ENCODE measurements at regions not wholly inside any gene's neighbourhood (a gene's known extent, or its start where the extent isn't known, plus 50 kb on each side); places are given as distances from the start of the nearest gene placed in this dataset.
"Not testable (repeated sequence)": the region's sequence is repeated elsewhere in the genome, so short reads cannot be mapped to it uniquely, and the experiment has no call there.

DNA sequence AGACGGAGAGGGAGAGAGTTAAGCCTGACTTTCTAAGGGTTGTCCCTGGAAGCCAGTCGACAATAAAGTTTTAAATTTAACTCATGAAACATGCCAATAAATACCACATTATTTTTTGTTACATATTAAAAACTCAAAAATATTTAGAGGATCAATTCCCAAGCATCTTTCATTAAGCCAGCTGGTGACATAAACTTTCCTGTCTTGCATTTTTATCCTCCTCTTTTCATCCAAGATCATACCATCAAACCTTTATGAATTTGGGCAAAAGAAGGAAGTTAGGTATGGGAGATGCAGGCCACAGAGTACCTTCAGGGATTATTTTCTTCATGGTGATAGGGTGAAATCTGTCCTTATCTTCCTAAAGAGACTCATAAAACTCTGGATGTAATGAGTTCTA lies 178.3 kb upstream of the FBXL17 start:
- no peaks in the 10 kb centered on the region for H3K36me3 ChIP-seq (ENCODE audit: control insufficient read depth in 1 of 2, insufficient read depth in 2 of 2, low read length in 2 of 2)
- no peaks in the 10 kb centered on the region for H3K9me3 ChIP-seq (ENCODE audit: control insufficient read depth in 1 of 2, low read length in 2 of 2)
- H3K9ac ChIP-seq (ENCODE audit: low read depth in 1 of 2, low read length in 2 of 2) = no peak overlapping the region
- no peaks in the 10 kb centered on the region for H3K27me3 ChIP-seq (ENCODE audit: control insufficient read depth in 1 of 2, insufficient read depth in 2 of 2, low read length in 2 of 2)
- H3K27ac ChIP-seq (ENCODE audit: low read depth, low read length) = no peak overlapping the region
- no peaks in the 10 kb centered on the region for H3K4me1 ChIP-seq (ENCODE audit: control insufficient read depth in 1 of 2, insufficient read depth in 2 of 2, low read length in 2 of 2)
- H3K4me3 ChIP-seq (ENCODE audit: low read depth in 1 of 2, low read length in 2 of 2) = no peak overlapping the region

DNA sequence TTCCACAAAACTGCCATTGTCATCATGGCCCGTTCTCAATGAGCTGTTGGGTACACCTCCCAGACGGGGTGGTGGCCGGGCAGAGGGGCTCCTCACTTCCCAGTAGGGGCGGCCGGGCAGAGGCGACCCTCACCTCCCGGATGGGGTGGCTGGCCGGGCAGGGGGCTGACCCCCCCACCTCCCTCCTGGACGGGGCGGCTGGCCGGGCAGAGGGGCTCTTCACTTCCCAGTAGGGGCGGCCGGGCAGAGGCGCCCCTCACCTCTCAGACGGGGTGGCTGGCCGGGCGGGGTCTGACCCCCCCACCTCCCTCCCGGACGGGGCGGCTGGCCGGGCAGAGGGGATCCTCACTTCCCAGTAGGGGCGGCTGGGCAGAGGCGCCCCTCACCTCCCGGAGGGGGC lies 176.9 kb upstream of the FBXL17 start:
- H3K27ac ChIP-seq (ENCODE audit: low read depth, low read length); H3K9me3 ChIP-seq (ENCODE audit: control insufficient read depth in 1 of 2, low read length in 2 of 2); H3K4me3 ChIP-seq (ENCODE audit: low read depth in 1 of 2, low read length in 2 of 2); H3K4me1 ChIP-seq (ENCODE audit: control insufficient read depth in 1 of 2, insufficient read depth in 2 of 2, low read length in 2 of 2); H3K36me3 ChIP-seq (ENCODE audit: control insufficient read depth in 1 of 2, insufficient read depth in 2 of 2, low read length in 2 of 2); H3K9ac ChIP-seq (ENCODE audit: low read depth in 1 of 2, low read length in 2 of 2); H3K27me3 ChIP-seq (ENCODE audit: control insufficient read depth in 1 of 2, insufficient read depth in 2 of 2, low read length in 2 of 2): not testable (repeated sequence)

DNA sequence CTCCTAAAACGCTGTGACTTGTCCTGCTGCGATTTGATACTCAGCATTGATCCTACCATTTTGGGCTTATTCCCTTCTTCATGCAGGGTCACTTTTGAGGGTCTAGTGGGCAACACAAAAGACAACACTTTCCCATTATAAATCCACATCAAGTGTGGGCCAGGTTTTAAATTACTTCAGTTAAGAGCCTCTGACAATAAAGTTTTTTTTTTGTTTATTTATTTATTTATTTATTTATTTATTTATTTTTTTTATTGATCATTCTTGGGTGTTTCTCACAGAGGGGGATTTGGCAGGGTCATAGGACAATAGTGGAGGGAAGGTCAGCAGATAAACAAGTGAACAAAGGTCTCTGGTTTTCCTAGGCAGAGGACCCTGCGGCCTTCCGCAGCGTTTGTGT lies 176.2 kb upstream of the FBXL17 start:
- H3K36me3 ChIP-seq (ENCODE audit: control insufficient read depth in 1 of 2, insufficient read depth in 2 of 2, low read length in 2 of 2); H3K9me3 ChIP-seq (ENCODE audit: control insufficient read depth in 1 of 2, low read length in 2 of 2); H3K27ac ChIP-seq (ENCODE audit: low read depth, low read length); H3K9ac ChIP-seq (ENCODE audit: low read depth in 1 of 2, low read length in 2 of 2); H3K4me1 ChIP-seq (ENCODE audit: control insufficient read depth in 1 of 2, insufficient read depth in 2 of 2, low read length in 2 of 2); H3K27me3 ChIP-seq (ENCODE audit: control insufficient read depth in 1 of 2, insufficient read depth in 2 of 2, low read length in 2 of 2); H3K4me3 ChIP-seq (ENCODE audit: low read depth in 1 of 2, low read length in 2 of 2): not testable (repeated sequence)

DNA sequence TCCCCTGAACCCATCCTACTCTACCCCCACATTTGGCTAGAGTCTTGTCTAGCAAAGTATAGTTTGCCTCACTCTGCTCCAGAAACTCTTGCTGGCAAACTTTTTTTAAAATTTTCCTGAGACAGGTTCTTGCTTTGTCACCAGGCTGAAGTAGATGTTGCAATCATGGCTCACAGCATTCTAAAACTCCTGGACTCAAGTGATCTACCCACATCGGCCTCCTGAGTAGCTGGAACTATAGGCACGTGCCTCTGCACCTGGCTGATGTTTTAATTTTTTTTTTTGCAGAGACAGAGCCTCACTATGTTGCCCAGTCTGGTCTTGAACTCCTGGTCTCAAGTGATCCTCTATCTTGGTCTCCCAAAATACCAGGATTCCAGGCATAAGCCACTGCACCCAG lies 175.8 kb upstream of the FBXL17 start:
- no peaks in the 10 kb centered on the region for H3K4me1 ChIP-seq (ENCODE audit: control insufficient read depth in 1 of 2, insufficient read depth in 2 of 2, low read length in 2 of 2)
- no peak overlapping the region for H3K27ac ChIP-seq (ENCODE audit: low read depth, low read length)
- H3K36me3 ChIP-seq (ENCODE audit: control insufficient read depth in 1 of 2, insufficient read depth in 2 of 2, low read length in 2 of 2) = no peaks in the 10 kb centered on the region
- no peak overlapping the region for H3K9ac ChIP-seq (ENCODE audit: low read depth in 1 of 2, low read length in 2 of 2)
- no peaks in the 10 kb centered on the region for H3K27me3 ChIP-seq (ENCODE audit: control insufficient read depth in 1 of 2, insufficient read depth in 2 of 2, low read length in 2 of 2)
- H3K4me3 ChIP-seq (ENCODE audit: low read depth in 1 of 2, low read length in 2 of 2) = no peak overlapping the region
- no peaks in the 10 kb centered on the region for H3K9me3 ChIP-seq (ENCODE audit: control insufficient read depth in 1 of 2, low read length in 2 of 2)

DNA sequence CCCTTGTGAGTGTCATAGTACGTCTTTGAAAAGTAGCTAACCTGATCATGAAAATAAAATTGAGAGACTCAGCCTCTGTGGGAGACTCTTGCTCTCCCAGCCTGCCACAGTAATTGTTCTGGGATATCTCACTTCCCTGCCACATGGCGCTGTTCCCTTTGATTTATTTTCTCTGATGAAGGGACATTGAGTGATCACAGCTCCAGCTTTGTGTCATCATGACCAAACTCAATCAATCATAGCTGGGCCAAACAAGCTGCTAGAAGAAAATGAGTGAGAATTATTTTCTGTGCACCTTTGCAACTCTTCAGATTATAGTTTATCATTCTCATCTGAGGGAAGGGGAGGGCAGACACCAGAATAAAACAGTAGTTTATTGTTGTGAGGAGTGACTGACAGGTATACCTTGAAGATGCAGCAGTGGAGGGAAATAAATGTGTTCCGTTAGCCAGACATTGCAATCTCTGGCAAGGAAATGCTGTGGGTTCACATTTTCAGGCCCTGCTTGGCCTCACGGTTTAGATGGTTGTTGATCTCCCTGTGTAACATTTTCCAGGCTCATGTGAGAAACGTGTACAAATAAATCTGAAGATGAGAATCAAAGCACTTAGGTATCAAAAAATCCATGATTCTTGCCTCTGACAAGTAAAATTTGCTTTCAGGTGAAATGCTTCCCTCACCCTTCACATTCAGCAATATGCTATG lies 174.7 kb upstream of the FBXL17 start:
- Histone ChIP-seq H3K27ac (ENCODE audit: low read depth, low read length) (no peak overlapping the region), H3K36me3 (ENCODE audit: control insufficient read depth in 1 of 2, insufficient read depth in 2 of 2, low read length in 2 of 2) (no peaks in the 10 kb centered on the region), H3K27me3 (ENCODE audit: control insufficient read depth in 1 of 2, insufficient read depth in 2 of 2, low read length in 2 of 2) (no peaks in the 10 kb centered on the region), H3K4me3 (ENCODE audit: low read depth in 1 of 2, low read length in 2 of 2) (no peak overlapping the region), H3K4me1 (ENCODE audit: control insufficient read depth in 1 of 2, insufficient read depth in 2 of 2, low read length in 2 of 2) (no peaks in the 10 kb centered on the region), H3K9ac (ENCODE audit: low read depth in 1 of 2, low read length in 2 of 2) (no peak overlapping the region), H3K9me3 (ENCODE audit: control insufficient read depth in 1 of 2, low read length in 2 of 2) (no peaks in the 10 kb centered on the region)

DNA sequence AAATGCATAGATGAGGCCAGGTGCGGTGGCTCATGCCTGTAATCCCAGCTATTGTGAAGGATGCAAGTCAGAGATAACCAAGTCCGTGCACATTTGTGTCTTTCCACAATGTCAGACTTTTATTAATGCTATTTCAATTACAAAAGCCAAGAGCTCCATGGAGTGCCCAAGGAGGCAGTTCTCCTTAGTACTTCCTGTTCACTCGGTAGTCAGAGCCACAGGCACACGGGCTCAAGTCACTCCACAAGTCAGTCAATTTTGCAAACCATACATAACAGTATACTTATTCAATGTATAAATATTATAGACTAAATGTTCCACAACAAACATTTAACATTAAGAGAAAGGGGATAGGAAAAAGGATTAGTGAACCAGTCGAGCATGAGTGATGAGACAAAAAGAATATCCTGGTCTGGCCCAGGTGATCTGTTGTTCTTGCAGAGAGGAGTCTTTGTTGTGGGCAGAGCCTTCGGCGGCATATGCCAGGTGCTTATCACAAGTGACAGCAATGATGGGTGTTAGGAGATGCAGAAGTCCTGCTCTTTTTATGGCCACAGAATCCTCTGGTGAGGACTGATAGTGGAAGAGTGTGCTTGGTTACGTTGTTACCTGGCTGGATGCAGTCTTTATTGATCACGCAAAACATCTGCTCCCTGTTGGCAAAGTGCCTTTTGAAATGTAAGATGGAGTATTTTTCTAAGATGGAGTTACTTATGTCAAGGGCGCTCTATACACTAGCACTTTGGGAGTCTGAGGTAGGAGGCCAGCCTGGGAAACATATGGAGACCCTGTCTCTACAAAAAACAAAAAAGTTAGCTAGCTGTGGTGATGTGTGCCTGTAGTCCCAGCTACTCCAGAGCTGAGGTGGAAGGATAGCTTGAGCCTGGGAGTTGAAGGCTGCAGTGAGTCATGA lies 167.0 kb upstream of the FBXL17 start:
- Histone ChIP-seq H3K4me1 (ENCODE audit: control insufficient read depth in 1 of 2, insufficient read depth in 2 of 2, low read length in 2 of 2) (no peaks in the 10 kb centered on the region), H3K4me3 (ENCODE audit: low read depth in 1 of 2, low read length in 2 of 2) (no peak overlapping the region), H3K9ac (ENCODE audit: low read depth in 1 of 2, low read length in 2 of 2) (no peak overlapping the region), H3K9me3 (ENCODE audit: control insufficient read depth in 1 of 2, low read length in 2 of 2) (no peaks in the 10 kb centered on the region), H3K36me3 (ENCODE audit: control insufficient read depth in 1 of 2, insufficient read depth in 2 of 2, low read length in 2 of 2) (no peaks in the 10 kb centered on the region), H3K27ac (ENCODE audit: low read depth, low read length) (no peak overlapping the region), H3K27me3 (ENCODE audit: control insufficient read depth in 1 of 2, insufficient read depth in 2 of 2, low read length in 2 of 2) (no peaks in the 10 kb centered on the region)

DNA sequence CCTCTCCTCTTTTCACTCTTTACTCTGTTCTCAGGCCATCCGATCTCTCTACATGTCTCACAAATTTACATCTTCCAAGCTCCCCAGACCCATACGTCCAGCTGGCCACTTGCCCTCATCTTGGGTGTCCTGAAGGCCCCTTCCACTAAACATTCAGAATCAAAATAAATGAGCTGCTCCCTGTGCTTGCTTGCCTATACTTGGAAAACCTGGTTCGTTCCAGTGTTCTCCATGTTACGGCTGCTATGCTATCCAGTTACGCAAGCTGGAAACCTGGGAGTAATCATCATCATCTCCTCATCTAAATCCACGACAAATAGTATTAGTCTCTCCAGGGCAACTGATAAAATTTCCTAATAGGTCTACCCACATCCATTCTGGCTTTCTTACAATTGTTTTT lies 165.0 kb upstream of the FBXL17 start:
- Histone ChIP-seq H3K4me3 (ENCODE audit: low read depth in 1 of 2, low read length in 2 of 2) (no peak overlapping the region), H3K36me3 (ENCODE audit: control insufficient read depth in 1 of 2, insufficient read depth in 2 of 2, low read length in 2 of 2) (no peaks in the 10 kb centered on the region), H3K9ac (ENCODE audit: low read depth in 1 of 2, low read length in 2 of 2) (no peak overlapping the region), H3K9me3 (ENCODE audit: control insufficient read depth in 1 of 2, low read length in 2 of 2) (no peaks in the 10 kb centered on the region), H3K27me3 (ENCODE audit: control insufficient read depth in 1 of 2, insufficient read depth in 2 of 2, low read length in 2 of 2) (no peaks in the 10 kb centered on the region), H3K27ac (ENCODE audit: low read depth, low read length) (no peak overlapping the region), H3K4me1 (ENCODE audit: control insufficient read depth in 1 of 2, insufficient read depth in 2 of 2, low read length in 2 of 2) (no peaks in the 10 kb centered on the region)

DNA sequence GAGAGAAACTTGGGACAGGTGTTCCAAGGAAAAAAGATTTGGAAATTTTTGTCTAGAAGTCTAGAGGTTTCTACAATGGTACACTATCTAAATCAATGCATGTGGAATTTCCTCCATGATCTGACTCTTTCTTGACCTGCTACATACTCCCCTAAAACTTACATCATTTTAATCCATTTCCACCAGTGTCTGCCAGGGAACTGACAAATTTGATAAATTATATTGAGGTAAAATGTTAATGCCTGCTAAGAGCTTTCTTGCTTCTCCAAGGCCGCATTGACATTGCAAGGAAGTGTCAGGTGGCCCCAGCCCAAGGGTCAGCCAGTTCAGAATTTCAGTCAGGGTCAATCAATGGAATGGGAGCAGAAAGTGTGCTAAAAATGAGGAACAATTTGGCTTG lies 163.4 kb upstream of the FBXL17 start:
- no peaks in the 10 kb centered on the region for H3K27me3 ChIP-seq (ENCODE audit: control insufficient read depth in 1 of 2, insufficient read depth in 2 of 2, low read length in 2 of 2)
- H3K36me3 ChIP-seq (ENCODE audit: control insufficient read depth in 1 of 2, insufficient read depth in 2 of 2, low read length in 2 of 2) = no peaks in the 10 kb centered on the region
- H3K4me3 ChIP-seq (ENCODE audit: low read depth in 1 of 2, low read length in 2 of 2) = no peak overlapping the region
- no peaks in the 10 kb centered on the region for H3K9me3 ChIP-seq (ENCODE audit: control insufficient read depth in 1 of 2, low read length in 2 of 2)
- H3K4me1 ChIP-seq (ENCODE audit: control insufficient read depth in 1 of 2, insufficient read depth in 2 of 2, low read length in 2 of 2) = no peaks in the 10 kb centered on the region
- H3K9ac ChIP-seq (ENCODE audit: low read depth in 1 of 2, low read length in 2 of 2) = no peak overlapping the region
- H3K27ac ChIP-seq (ENCODE audit: low read depth, low read length) = no peak overlapping the region

DNA sequence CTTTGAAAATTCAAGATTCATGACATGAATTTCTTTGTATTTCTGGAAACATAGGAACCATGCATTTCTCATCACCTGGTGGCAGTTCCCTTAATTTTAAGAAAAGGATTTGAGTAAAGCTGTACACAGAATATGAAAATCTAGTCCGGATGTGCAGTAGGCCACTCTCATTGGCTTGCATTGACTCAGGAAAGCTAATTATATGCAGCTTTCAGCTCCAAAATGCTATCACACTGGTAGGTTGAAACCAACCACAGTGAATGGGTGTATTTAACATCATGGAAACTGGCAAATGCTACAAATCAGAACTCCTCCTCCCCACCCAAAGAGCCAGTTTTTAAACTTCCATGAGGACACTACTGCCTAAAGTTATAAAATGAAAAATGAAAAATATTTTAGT lies 161.6 kb upstream of the FBXL17 start:
- H3K4me3 ChIP-seq (ENCODE audit: low read depth in 1 of 2, low read length in 2 of 2) = no peak overlapping the region
- no peaks in the 10 kb centered on the region for H3K27me3 ChIP-seq (ENCODE audit: control insufficient read depth in 1 of 2, insufficient read depth in 2 of 2, low read length in 2 of 2)
- no peak overlapping the region for H3K27ac ChIP-seq (ENCODE audit: low read depth, low read length)
- no peaks in the 10 kb centered on the region for H3K36me3 ChIP-seq (ENCODE audit: control insufficient read depth in 1 of 2, insufficient read depth in 2 of 2, low read length in 2 of 2)
- no peaks in the 10 kb centered on the region for H3K4me1 ChIP-seq (ENCODE audit: control insufficient read depth in 1 of 2, insufficient read depth in 2 of 2, low read length in 2 of 2)
- no peak overlapping the region for H3K9ac ChIP-seq (ENCODE audit: low read depth in 1 of 2, low read length in 2 of 2)
- no peaks in the 10 kb centered on the region for H3K9me3 ChIP-seq (ENCODE audit: control insufficient read depth in 1 of 2, low read length in 2 of 2)

DNA sequence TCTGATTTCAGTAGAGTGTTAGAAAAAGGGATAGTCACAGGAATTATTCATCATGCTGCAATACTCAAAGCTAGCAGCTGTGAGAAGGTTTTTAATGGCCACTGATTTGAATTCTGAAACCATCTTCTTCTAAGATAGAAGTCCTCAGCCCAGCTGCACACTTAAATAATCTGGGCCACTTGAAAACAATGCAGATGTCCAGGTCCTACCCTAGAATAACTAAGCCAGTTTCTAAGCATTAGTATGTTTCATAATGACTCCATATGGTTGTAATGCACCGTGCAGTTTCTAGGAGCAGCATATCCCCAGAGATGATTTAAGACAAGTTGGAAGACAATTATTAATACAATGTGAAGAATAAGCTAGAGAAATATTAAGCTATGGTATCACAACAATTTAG lies 159.9 kb upstream of the FBXL17 start:
- no peak overlapping the region for H3K27ac ChIP-seq (ENCODE audit: low read depth, low read length)
- no peaks in the 10 kb centered on the region for H3K9me3 ChIP-seq (ENCODE audit: control insufficient read depth in 1 of 2, low read length in 2 of 2)
- H3K4me1 ChIP-seq (ENCODE audit: control insufficient read depth in 1 of 2, insufficient read depth in 2 of 2, low read length in 2 of 2) = no peaks in the 10 kb centered on the region
- H3K36me3 ChIP-seq (ENCODE audit: control insufficient read depth in 1 of 2, insufficient read depth in 2 of 2, low read length in 2 of 2) = no peaks in the 10 kb centered on the region
- H3K4me3 ChIP-seq (ENCODE audit: low read depth in 1 of 2, low read length in 2 of 2) = no peak overlapping the region
- H3K9ac ChIP-seq (ENCODE audit: low read depth in 1 of 2, low read length in 2 of 2) = no peak overlapping the region
- H3K27me3 ChIP-seq (ENCODE audit: control insufficient read depth in 1 of 2, insufficient read depth in 2 of 2, low read length in 2 of 2) = no peaks in the 10 kb centered on the region
